ENCODE measurements at regions not wholly inside any gene's neighbourhood (a gene's known extent, or its start where the extent isn't known, plus 50 kb on each side); places are given as distances from the start of the nearest gene placed in this dataset.

DNA sequence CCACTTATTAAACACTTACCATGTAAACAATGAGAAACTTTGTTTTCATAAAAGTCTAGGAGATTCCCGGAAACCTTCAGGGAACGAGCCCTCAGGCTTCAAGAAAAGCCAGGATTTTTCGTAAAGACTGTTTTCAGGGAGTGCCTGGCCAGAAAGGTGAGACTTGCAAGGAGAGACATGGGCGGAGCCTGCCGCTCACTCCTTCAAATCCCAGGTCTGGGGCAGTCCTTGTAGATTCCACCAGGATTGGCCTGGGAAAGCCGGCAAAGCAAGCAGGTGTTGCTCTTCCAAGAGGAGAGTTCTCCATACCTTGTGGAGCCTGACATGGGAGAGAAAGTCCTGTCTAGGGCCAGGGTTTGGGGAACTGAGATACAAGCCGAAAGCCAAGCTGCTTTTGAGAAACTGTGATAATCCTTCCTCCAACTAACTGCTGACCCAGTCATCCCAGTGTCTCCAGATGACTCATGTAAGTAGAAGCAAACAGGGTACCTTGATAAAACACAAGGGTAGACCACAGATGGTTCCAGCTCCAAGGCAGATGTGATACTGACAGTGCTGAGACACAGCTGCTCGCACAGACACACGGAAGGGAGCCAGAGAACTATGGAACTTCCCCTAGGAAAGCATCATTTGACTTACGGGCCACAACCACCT, 69.4 kb upstream of the NAA20 start:
- no peak for TF ChIP-seq YY2 (tag by site-specific recombination; IDR thresholded peaks at IDR 0.05)
- no peak for TF ChIP-seq ZNF350 (tag by site-specific recombination; IDR thresholded peaks at IDR 0.05)
- TF ChIP-seq ZNF701 (tag by site-specific recombination; IDR thresholded peaks at IDR 0.05) = no peak
- no peak for TF ChIP-seq YY1 (tag by site-specific recombination; IDR thresholded peaks at IDR 0.05)
- TF ChIP-seq, protein P1, sequence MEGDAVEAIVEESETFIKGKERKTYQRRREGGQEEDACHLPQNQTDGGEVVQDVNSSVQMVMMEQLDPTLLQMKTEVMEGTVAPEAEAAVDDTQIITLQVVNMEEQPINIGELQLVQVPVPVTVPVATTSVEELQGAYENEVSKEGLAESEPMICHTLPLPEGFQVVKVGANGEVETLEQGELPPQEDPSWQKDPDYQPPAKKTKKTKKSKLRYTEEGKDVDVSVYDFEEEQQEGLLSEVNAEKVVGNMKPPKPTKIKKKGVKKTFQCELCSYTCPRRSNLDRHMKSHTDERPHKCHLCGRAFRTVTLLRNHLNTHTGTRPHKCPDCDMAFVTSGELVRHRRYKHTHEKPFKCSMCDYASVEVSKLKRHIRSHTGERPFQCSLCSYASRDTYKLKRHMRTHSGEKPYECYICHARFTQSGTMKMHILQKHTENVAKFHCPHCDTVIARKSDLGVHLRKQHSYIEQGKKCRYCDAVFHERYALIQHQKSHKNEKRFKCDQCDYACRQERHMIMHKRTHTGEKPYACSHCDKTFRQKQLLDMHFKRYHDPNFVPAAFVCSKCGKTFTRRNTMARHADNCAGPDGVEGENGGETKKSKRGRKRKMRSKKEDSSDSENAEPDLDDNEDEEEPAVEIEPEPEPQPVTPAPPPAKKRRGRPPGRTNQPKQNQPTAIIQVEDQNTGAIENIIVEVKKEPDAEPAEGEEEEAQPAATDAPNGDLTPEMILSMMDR (tag by site-specific recombination; IDR thresholded peaks at IDR 0.05) = no peak
- no peak for TF ChIP-seq ZBTB8A (tag by site-specific recombination; IDR thresholded peaks at IDR 0.05)
- TF ChIP-seq ZNF133 (tag by site-specific recombination; IDR thresholded peaks at IDR 0.05) = no peak
- TF ChIP-seq, protein P2, sequence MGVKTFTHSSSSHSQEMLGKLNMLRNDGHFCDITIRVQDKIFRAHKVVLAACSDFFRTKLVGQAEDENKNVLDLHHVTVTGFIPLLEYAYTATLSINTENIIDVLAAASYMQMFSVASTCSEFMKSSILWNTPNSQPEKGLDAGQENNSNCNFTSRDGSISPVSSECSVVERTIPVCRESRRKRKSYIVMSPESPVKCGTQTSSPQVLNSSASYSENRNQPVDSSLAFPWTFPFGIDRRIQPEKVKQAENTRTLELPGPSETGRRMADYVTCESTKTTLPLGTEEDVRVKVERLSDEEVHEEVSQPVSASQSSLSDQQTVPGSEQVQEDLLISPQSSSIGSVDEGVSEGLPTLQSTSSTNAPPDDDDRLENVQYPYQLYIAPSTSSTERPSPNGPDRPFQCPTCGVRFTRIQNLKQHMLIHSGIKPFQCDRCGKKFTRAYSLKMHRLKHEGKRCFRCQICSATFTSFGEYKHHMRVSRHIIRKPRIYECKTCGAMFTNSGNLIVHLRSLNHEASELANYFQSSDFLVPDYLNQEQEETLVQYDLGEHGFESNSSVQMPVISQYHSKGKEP (tag by site-specific recombination; IDR thresholded peaks at IDR 0.05) = no peak
- no peak for TF ChIP-seq ZNF121 (tag by site-specific recombination; IDR thresholded peaks at IDR 0.05)

Data from HEK293 (cell line).